Panc1 (cell line): ENCODE measurements at regions not wholly inside any gene's neighbourhood (a gene's known extent, or its start where the extent isn't known, plus 50 kb on each side); places are given as distances from the start of the nearest gene placed in this dataset.

Source experiments
- ATAC-seq: fragments of 200-7000 bp; cut with Tn5 transposase; 2 replicates; pipeline ENCODE4 v1.9.1; 2020; ENCODE audit warnings: mild to moderate bottlenecking, moderate library complexity
- BruUV-seq: library from RNA; stranded (reverse); fragments of 400-500 nt; replicated peaks from 2 replicates; lab custom pipeline; 2021; lab: Mats Ljungman, UMichigan
- CTCF ChIA-PET: fragments of 300-600 bp; sonication (Branson Sonifier 250); formaldehyde crosslinking; loops from one replicate; lab custom pipeline; 2022; ENCODE audit warnings: antibody characterized with exemption; lab: Charles Lee
- POLR2A ChIA-PET: fragments of 300-600 bp; sonication (Branson Sonifier 250); formaldehyde crosslinking; loops from one replicate; lab custom pipeline; 2022; ENCODE audit warnings: antibody characterized with exemption; lab: Charles Lee
- DNase-seq: peaks from one replicate; pipeline ENCODE4 v3.0.0-alpha.2; 2010; ENCODE audit warnings: low read depth, low spot score
- H3K27ac ChIP-seq: 2 replicates; pipeline ENCODE4 v1.5.1; 2011; ENCODE audit warnings: mild to moderate bottlenecking, low read length, inconsistent platforms
- H3K27me3 ChIP-seq: fragments of 200-500 bp; sonication (Bioruptor generic); 2 replicates; pipeline ENCODE4 v1.6.0; 2014; ENCODE audit warnings: low read length, inconsistent platforms; ENCODE audit not compliant: control insufficient read depth, insufficient read depth
- H3K36me3 ChIP-seq: fragments of 200-500 bp; sonication (Bioruptor generic); 2 replicates; pipeline ENCODE4 v1.5.1; 2014; ENCODE audit warnings: inconsistent platforms, mild to moderate bottlenecking, low read length, moderate library complexity; ENCODE audit not compliant: control insufficient read depth, insufficient read depth
- H3K4me1 ChIP-seq: 2 replicates; pipeline ENCODE4 v1.5.1; 2011; ENCODE audit warnings: inconsistent platforms, mild to moderate bottlenecking, low read length, moderate library complexity; ENCODE audit not compliant: control insufficient read depth, insufficient read depth
- H3K4me3 ChIP-seq, 2 experiments: 2 replicates each; pipeline ENCODE4 v1.5.1; 2011 to 2012; ENCODE audit warnings: low read depth in 2 of 2, low read length in 2 of 2, mild to moderate bottlenecking in 2 of 2, inconsistent platforms in 1 of 2, moderate library complexity in 1 of 2
- H3K9me3 ChIP-seq: fragments of 200-500 bp; sonication (Bioruptor generic); 2 replicates; pipeline ENCODE4 v1.5.1; 2014; ENCODE audit warnings: low read depth, mild to moderate bottlenecking, inconsistent platforms, low read length, moderate library complexity; ENCODE audit not compliant: control insufficient read depth, insufficient read depth
- POLR2AphosphoS5 ChIP-seq: IDR thresholded peaks from 2 replicates; pipeline ENCODE4 v1.6.1; 2012; ENCODE audit warnings: mild to moderate bottlenecking, low read depth, low read length, moderate library complexity
- REST ChIP-seq, 2 experiments: IDR thresholded peaks; 2 replicates each; pipeline ENCODE4 v1.6.1; 2011 to 2012; ENCODE audit warnings: low read depth in 2 of 2, control low read depth in 1 of 2, low read length in 1 of 2, mild to moderate bottlenecking in 1 of 2, moderate library complexity in 1 of 2; ENCODE audit not compliant: insufficient read depth in 1 of 2
- SIN3A ChIP-seq: IDR thresholded peaks from 2 replicates; pipeline ENCODE4 v1.6.1; 2012; ENCODE audit warnings: low read depth, mild to moderate bottlenecking, low read length, moderate library complexity, borderline replicate concordance; ENCODE audit not compliant: insufficient read depth
- TCF7L2 ChIP-seq: IDR thresholded peaks from 2 replicates; pipeline ENCODE4 v1.6.1; 2011; ENCODE audit warnings: mild to moderate bottlenecking, low read depth, low read length, inconsistent platforms
- in situ Hi-C: cut with HindIII; loops from 2 replicates; pipeline ENCODE4 v1.10.0; 2016; ENCODE audit warnings: low sequenced_read_pairs, low pct_unique_long_range_greater_than_20kb
- intact Hi-C: fragments of 100-400 bp; cut with micrococcal nuclease; formaldehyde crosslinking; loops from one replicate; pipeline ENCODE4 v1.10.0; 2022; ENCODE audit not compliant: unreplicated experiment
- TF ChIP-seq, protein P1 (sequence below): fragments of 450-650 bp; IDR thresholded peaks from 2 replicates; pipeline ENCODE4 v1.5.1; 2017; ENCODE audit warnings: mild to moderate bottlenecking

DNA sequence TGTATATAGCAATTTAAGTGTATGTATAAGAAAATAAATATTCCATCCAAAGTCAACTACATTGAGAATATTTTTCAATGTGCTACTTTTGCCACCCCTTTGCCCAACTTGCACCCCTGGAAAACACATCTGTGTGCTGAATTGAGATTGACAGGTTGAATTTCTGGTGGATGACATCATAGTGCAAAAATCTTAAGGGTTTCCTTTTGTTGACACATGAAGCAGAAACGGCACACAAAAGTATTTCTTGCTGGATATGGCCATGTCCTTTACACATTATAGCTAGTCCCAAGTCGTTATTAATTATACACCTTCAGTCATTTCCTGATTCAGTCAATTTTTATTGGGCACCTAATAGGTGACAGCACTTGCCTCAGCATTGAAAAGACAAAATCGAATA is 188.7 kb upstream of the FBXL4 start:
- Histone ChIP-seq H3K27me3 (peaks cover 4% of the 10 kb centered on the region; the same call in 1 of the 2 replicates), H3K9me3 (no peaks in the 10 kb centered on the region), H3K27ac (no peak overlapping the region), H3K4me1 (no peaks in the 10 kb centered on the region), H3K4me3 (no peak overlapping the region), H3K36me3 (no peaks in the 10 kb centered on the region)
- DNase-seq (no peak), ATAC-seq (no peak)
- in situ Hi-C loops: no loop called here
- TF ChIP-seq REST (IDR thresholded peaks at IDR 0.05; ENCODE audit: insufficient read depth in 1 of 2, low read depth in 2 of 2, low read length in 1 of 2): no peak
- TF ChIP-seq, protein P1, sequence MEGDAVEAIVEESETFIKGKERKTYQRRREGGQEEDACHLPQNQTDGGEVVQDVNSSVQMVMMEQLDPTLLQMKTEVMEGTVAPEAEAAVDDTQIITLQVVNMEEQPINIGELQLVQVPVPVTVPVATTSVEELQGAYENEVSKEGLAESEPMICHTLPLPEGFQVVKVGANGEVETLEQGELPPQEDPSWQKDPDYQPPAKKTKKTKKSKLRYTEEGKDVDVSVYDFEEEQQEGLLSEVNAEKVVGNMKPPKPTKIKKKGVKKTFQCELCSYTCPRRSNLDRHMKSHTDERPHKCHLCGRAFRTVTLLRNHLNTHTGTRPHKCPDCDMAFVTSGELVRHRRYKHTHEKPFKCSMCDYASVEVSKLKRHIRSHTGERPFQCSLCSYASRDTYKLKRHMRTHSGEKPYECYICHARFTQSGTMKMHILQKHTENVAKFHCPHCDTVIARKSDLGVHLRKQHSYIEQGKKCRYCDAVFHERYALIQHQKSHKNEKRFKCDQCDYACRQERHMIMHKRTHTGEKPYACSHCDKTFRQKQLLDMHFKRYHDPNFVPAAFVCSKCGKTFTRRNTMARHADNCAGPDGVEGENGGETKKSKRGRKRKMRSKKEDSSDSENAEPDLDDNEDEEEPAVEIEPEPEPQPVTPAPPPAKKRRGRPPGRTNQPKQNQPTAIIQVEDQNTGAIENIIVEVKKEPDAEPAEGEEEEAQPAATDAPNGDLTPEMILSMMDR: no peak
- TF ChIP-seq TCF7L2: no peak
- no peak for TF ChIP-seq POLR2AphosphoS5
- TF ChIP-seq SIN3A: no peak
- ChIA-PET CTCF (no interaction called here), POLR2A (no interaction called here)
- intact Hi-C loops: no loop called here
- no TSS peak for BruUV-seq

- Histone ChIP-seq H3K27ac (no peak overlapping the region), H3K36me3 (no peaks in the 10 kb centered on the region), H3K4me3 (no peak overlapping the region), H3K4me1 (no peaks in the 10 kb centered on the region), H3K27me3 (no peaks in the 10 kb centered on the region), H3K9me3 (no peaks in the 10 kb centered on the region)
- in situ Hi-C loops: no loop called here
- ChIA-PET CTCF (no interaction called here), POLR2A (no interaction called here)
- intact Hi-C loops: no loop called here
- DNase-seq (no peak), ATAC-seq (no peak)
- TF ChIP-seq SIN3A: no peak
- TF ChIP-seq REST (IDR thresholded peaks at IDR 0.05; ENCODE audit: insufficient read depth in 1 of 2, low read depth in 2 of 2, low read length in 1 of 2): no peak
- no peak for TF ChIP-seq POLR2AphosphoS5
- TF ChIP-seq, protein P1: no peak
- TF ChIP-seq TCF7L2: no peak
- no TSS peak for BruUV-seq
Observed at GRCh38 chr6:99132026-99132635, 184.4 kb upstream of the FBXL4 start.
